ENCODE measurements at regions not wholly inside any gene's neighbourhood (a gene's known extent, or its start where the extent isn't known, plus 50 kb on each side); places are given as distances from the start of the nearest gene placed in this dataset.

GRCh38 chr16:86013867-86014266 lies 114.9 kb downstream of the IRF8 start:
- Mint-ChIP-seq H3K27ac (no peak overlapping the region), H3K9me3 (peaks cover 10% of the 10 kb centered on the region), H3K36me3 (no peaks in the 10 kb centered on the region), H3K4me3 (no peak overlapping the region), H3K4me1 (peaks cover 6% of the 10 kb centered on the region), H3K27me3 (ENCODE audit: low read depth) (peaks cover 34% of the 10 kb centered on the region)
- TF ChIP-seq CTCF (IDR thresholded peaks at IDR 0.05; ENCODE audit: unreplicated experiment) = no peak
- no peak for DNase-seq (ENCODE audit: low spot score in 2 of 2, unreplicated experiment in 2 of 2)

GRCh38 chr16:86015606-86016005 lies 116.6 kb downstream of the IRF8 start:
- Mint-ChIP-seq H3K36me3 (no peaks in the 10 kb centered on the region), H3K27me3 (ENCODE audit: low read depth) (peaks cover 35% of the 10 kb centered on the region), H3K27ac (no peak overlapping the region), H3K4me1 (peaks cover 8% of the 10 kb centered on the region), H3K4me3 (no peak overlapping the region), H3K9me3 (peaks cover 17% of the 10 kb centered on the region)
- DNase-seq (ENCODE audit: low spot score in 2 of 2, unreplicated experiment in 2 of 2) = no peak
- no peak for TF ChIP-seq CTCF (IDR thresholded peaks at IDR 0.05; ENCODE audit: unreplicated experiment)

GRCh38 chr16:86016201-86016965 lies 117.4 kb downstream of the IRF8 start:
- H3K27me3 Mint-ChIP-seq (ENCODE audit: low read depth) = peaks cover 36% of the 10 kb centered on the region
- peak in 1 of 2 experiments; percentile 52 for DNase-seq (ENCODE audit: low spot score in 2 of 2, unreplicated experiment in 2 of 2)
- H3K9me3 Mint-ChIP-seq = peaks cover 17% of the 10 kb centered on the region
- H3K4me1 Mint-ChIP-seq = peaks cover 8% of the 10 kb centered on the region
- H3K4me3 Mint-ChIP-seq = no peak overlapping the region
- peak; percentile 82 for TF ChIP-seq CTCF (IDR thresholded peaks at IDR 0.05; ENCODE audit: unreplicated experiment)
- H3K27ac Mint-ChIP-seq = no peak overlapping the region
- H3K36me3 Mint-ChIP-seq = no peaks in the 10 kb centered on the region

GRCh38 chr16:86018071-86018470 lies 119.1 kb downstream of the IRF8 start:
- TF ChIP-seq CTCF (IDR thresholded peaks at IDR 0.05; ENCODE audit: unreplicated experiment) = no peak
- H3K4me1 Mint-ChIP-seq = peaks cover 8% of the 10 kb centered on the region
- no peak for DNase-seq (ENCODE audit: low spot score in 2 of 2, unreplicated experiment in 2 of 2)
- H3K27me3 Mint-ChIP-seq (ENCODE audit: low read depth) = peaks cover 26% of the 10 kb centered on the region
- peaks cover 12% of the 10 kb centered on the region for H3K9me3 Mint-ChIP-seq
- no peak overlapping the region for H3K27ac Mint-ChIP-seq
- no peaks in the 10 kb centered on the region for H3K36me3 Mint-ChIP-seq
- H3K4me3 Mint-ChIP-seq = no peak overlapping the region

GRCh38 chr16:86018487-86018886 lies 119.5 kb downstream of the IRF8 start:
- no peak overlapping the region for H3K4me3 Mint-ChIP-seq
- H3K27me3 Mint-ChIP-seq (ENCODE audit: low read depth) = peaks cover 26% of the 10 kb centered on the region
- H3K36me3 Mint-ChIP-seq = no peaks in the 10 kb centered on the region
- H3K27ac Mint-ChIP-seq = no peak overlapping the region
- no peak for TF ChIP-seq CTCF (IDR thresholded peaks at IDR 0.05; ENCODE audit: unreplicated experiment)
- H3K9me3 Mint-ChIP-seq = peaks cover 15% of the 10 kb centered on the region
- peaks cover 8% of the 10 kb centered on the region for H3K4me1 Mint-ChIP-seq
- no peak for DNase-seq (ENCODE audit: low spot score in 2 of 2, unreplicated experiment in 2 of 2)

All from mesothelial cell of epicardium (in vitro differentiated cells).